Uterus (tissue), 3 donors: ENCODE measurements at regions not wholly inside any gene's neighbourhood (a gene's known extent, or its start where the extent isn't known, plus 50 kb on each side); places are given as distances from the start of the nearest gene placed in this dataset.

ENCODE experiments used
- DNase-seq, 2 donors: peaks; one replicate each; pipeline ENCODE4 v3.0.0-alpha.2; 2019 to 2020
- H3K27ac ChIP-seq, 2 donors: fragments of 200-600 bp; sonication (generic); 1 replicate in 1 of 2; 2 replicates in 1 of 2; pipeline ENCODE4 v1.5.1; 2016 to 2018
- H3K27me3 ChIP-seq, 2 donors: fragments of 200-600 bp; sonication (generic); one replicate each; pipeline ENCODE4 v1.5.1; 2018 to 2019; ENCODE audit warnings: control low read depth in 1 of 2
- H3K36me3 ChIP-seq, 2 donors: fragments of 200-600 bp; sonication (generic); one replicate each; pipeline ENCODE4 v1.5.1; 2019; ENCODE audit warnings: control low read depth in 1 of 2
- H3K4me1 ChIP-seq, 2 donors: fragments of 200-600 bp; sonication (generic); one replicate each; pipeline ENCODE4 v1.5.1; 2018 to 2019; ENCODE audit warnings: control low read depth in 1 of 2
- H3K4me3 ChIP-seq, 2 donors: fragments of 200-600 bp; sonication (generic); 1 replicate in 1 of 2; 2 replicates in 1 of 2; pipeline ENCODE4 v1.5.1; 2018 to 2019; ENCODE audit warnings: mild to moderate bottlenecking in 1 of 2
- H3K9me3 ChIP-seq, 2 donors: fragments of 200-600 bp; sonication (generic); one replicate each; pipeline ENCODE4 v1.5.1; 2019; ENCODE audit warnings: control low read depth in 1 of 2
- CTCF ChIP-seq, 4 experiments: fragments of 200-600 bp in 2 of 4; fragments of 450-650 bp in 2 of 4; sonication (generic) in 2 of 4; IDR thresholded peaks; one replicate each; pipeline ENCODE4 v1.5.1; 2016 to 2019; ENCODE audit warnings: antibody characterized with exemption in 4 of 4, mild to moderate bottlenecking in 2 of 4, moderate library complexity in 1 of 4
- POLR2A ChIP-seq, 2 donors: fragments of 450-650 bp; IDR thresholded peaks; one replicate each; pipeline ENCODE4 v1.6.1; 2016; ENCODE audit warnings: antibody characterized with exemption in 2 of 2, mild to moderate bottlenecking in 1 of 2, moderate library complexity in 1 of 2
- intact Hi-C: fragments of 100-400 bp; cut with DNase I; formaldehyde crosslinking; loops from one replicate; pipeline ENCODE4 v1.15.1; 2023; ENCODE audit warnings: low total_unique reads
- donor health status: DM: yes; HTN: yes; CAD: no.

DNA sequence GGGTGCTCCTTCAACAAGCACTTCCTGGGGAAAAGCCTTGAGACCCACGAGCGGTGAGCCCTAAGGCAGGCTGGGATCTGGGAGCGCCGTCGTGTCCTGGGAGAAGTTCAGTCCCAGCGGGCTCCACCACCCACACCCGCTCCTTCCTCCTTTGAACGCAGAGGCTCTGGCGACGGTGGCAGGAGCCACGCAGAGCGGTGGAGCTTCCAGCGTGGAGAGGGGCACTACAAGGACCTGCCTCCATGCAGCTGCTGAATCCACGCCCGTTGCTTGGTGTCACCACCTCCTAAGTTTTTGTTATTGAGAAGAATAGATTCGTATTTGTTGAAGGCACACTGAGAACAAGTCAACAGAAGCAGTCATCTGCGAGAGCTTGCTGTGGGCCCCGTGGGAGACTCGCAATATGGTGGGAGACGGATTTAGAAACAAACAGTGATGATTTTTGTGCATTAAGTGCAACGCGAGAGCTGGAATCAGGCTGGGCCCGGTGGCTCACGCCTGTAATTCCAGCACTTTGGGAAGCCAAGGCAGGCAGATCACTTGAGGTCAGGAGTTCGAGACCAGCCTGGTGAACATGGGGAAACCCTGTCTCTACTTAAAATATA is 60.1 kb upstream of the SDK1 start:
- H3K36me3 ChIP-seq, result no peaks in the 10 kb centered on the region
- H3K27me3 ChIP-seq, result no peaks in the 10 kb centered on the region
- H3K4me1 ChIP-seq, result no peaks in the 10 kb centered on the region
- no peak for TF ChIP-seq CTCF (IDR thresholded peaks at IDR 0.05)
- no peak for TF ChIP-seq POLR2A (IDR thresholded peaks at IDR 0.05)
- intact Hi-C loops, result no loop called here
- H3K4me3 ChIP-seq, result no peak overlapping the region
- no peak for DNase-seq
- no peak overlapping the region for H3K27ac ChIP-seq
- no peaks in the 10 kb centered on the region for H3K9me3 ChIP-seq

DNA sequence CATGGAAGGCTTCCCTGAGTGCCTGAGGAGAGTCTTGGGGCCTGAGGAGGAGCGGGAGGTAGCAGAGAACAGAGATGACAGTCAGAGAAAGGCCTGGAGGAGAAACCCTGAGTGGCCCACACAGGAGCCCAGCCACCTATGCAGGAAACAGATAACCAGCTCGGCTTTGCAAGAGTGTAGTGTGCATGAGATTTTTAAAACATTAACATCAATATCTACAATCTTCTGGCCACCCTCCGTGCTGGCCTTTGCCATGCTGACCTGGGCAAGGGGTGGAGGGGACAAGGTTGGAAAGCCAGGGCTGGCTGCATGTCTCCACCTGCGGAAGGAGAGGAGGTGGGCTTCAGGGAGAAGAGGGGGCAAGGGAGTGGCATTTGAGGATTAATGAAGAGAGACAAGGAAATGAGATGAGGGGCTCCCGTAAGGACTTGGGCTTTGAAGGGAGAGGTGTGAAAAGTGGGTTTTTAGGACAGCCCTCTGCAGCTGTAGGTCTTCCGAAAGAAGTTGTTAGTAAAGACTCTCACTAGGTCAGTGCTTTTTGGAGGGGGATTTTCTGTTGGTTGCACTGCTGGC is 59.3 kb upstream of the SDK1 start:
- H3K9me3 ChIP-seq, result no peaks in the 10 kb centered on the region
- H3K27me3 ChIP-seq, result no peaks in the 10 kb centered on the region
- no peaks in the 10 kb centered on the region for H3K4me1 ChIP-seq
- H3K36me3 ChIP-seq, result no peaks in the 10 kb centered on the region
- DNase-seq, result no peak
- intact Hi-C loops, result no loop called here
- H3K27ac ChIP-seq, result no peak overlapping the region
- TF ChIP-seq POLR2A (IDR thresholded peaks at IDR 0.05) (no peak), CTCF (IDR thresholded peaks at IDR 0.05) (no peak)
- no peak overlapping the region for H3K4me3 ChIP-seq

- intact Hi-C loops, result no loop called here
- Histone ChIP-seq H3K4me1 (no peaks in the 10 kb centered on the region), H3K9me3 (no peaks in the 10 kb centered on the region), H3K27me3 (no peaks in the 10 kb centered on the region), H3K27ac (no peak overlapping the region), H3K36me3 (no peaks in the 10 kb centered on the region), H3K4me3 (no peak overlapping the region)
- TF ChIP-seq CTCF (IDR thresholded peaks at IDR 0.05) (no peak), POLR2A (IDR thresholded peaks at IDR 0.05) (no peak)
- DNase-seq, result no peak
Measured at GRCh38 chr7:3242398-3242972, 58.6 kb upstream of the SDK1 start.

DNA sequence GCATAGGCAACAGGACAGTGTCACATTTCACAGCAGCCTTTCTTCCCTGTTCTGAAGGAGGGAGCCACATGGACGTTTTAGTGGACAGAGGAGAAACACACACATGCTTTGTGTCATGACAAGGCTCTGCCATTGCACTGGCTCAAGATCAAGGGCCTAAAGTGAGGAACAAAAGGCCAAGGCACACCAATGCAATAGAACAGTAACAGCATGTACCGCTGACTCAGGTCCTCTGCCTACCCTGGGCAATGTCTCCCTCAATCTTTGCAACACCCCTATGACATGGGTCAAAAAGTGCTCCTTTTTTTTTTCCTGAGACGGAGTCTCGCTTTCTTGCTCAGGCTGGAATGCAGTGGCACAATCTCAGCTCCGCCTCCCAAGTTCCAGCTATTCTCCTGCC is 57.8 kb upstream of the SDK1 start:
- no peak overlapping the region for H3K27ac ChIP-seq
- no peaks in the 10 kb centered on the region for H3K9me3 ChIP-seq
- no peaks in the 10 kb centered on the region for H3K36me3 ChIP-seq
- H3K27me3 ChIP-seq, result no peaks in the 10 kb centered on the region
- intact Hi-C loops, result no loop called here
- H3K4me1 ChIP-seq, result no peaks in the 10 kb centered on the region
- DNase-seq, result no peak
- TF ChIP-seq POLR2A (IDR thresholded peaks at IDR 0.05) (no peak), CTCF (IDR thresholded peaks at IDR 0.05) (no peak)
- H3K4me3 ChIP-seq, result no peak overlapping the region

DNA sequence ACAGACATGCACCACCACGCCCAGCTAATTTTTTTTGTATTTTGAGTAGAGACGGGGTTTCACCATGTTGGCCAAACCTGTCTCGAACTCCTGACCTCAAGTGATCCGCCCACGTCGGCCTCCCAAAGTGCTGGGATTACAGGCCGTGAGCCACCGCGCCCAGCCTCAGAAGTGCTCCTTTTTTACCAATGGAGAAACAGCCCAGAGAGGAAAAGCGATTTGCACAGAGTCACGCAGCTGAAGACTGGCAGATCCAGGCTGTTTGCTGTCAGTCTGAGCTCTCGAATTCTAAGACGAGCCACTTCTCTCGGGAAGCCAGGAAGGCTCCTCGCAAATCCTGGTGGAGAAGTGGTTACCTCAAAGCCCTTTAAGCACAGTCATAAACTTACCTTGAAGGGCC is 57.4 kb upstream of the SDK1 start:
- H3K27ac ChIP-seq, result no peak overlapping the region
- no peaks in the 10 kb centered on the region for H3K9me3 ChIP-seq
- H3K4me3 ChIP-seq, result no peak overlapping the region
- H3K4me1 ChIP-seq, result no peaks in the 10 kb centered on the region
- TF ChIP-seq CTCF (IDR thresholded peaks at IDR 0.05) (no peak), POLR2A (IDR thresholded peaks at IDR 0.05) (no peak)
- no peaks in the 10 kb centered on the region for H3K36me3 ChIP-seq
- no peak for DNase-seq
- no peaks in the 10 kb centered on the region for H3K27me3 ChIP-seq
- intact Hi-C loops, result no loop called here
